WI38 (cell line): ENCODE measurements at regions not wholly inside any gene's neighbourhood (a gene's known extent, or its start where the extent isn't known, plus 50 kb on each side); places are given as distances from the start of the nearest gene placed in this dataset.

ENCODE experiments used
- H3K4me3 ChIP-seq: 2 replicates; pipeline ENCODE4 v1.5.1; 2011; ENCODE audit warnings: low read depth, mild to moderate bottlenecking, control low read depth, low read length
- CTCF ChIP-seq: IDR thresholded peaks from 2 replicates; pipeline ENCODE4 v1.5.1; 2012; ENCODE audit warnings: low read depth, mild to moderate bottlenecking, control low read depth, low read length

GRCh38 chr1:83775977-83776603 lies 222.8 kb downstream of the TTLL7 start:
- H3K4me3 ChIP-seq: no peak overlapping the region
- no peak for TF ChIP-seq CTCF

GRCh38 chr1:83773059-83773458 lies 225.9 kb downstream of the TTLL7 start:
- TF ChIP-seq CTCF: no peak
- no peak overlapping the region for H3K4me3 ChIP-seq

- TF ChIP-seq CTCF: no peak
- no peak overlapping the region for H3K4me3 ChIP-seq
Measured at GRCh38 chr1:83770319-83770661, 228.6 kb downstream of the TTLL7 start.

GRCh38 chr1:83769594-83770318 lies 229.2 kb downstream of the TTLL7 start:
- no peak overlapping the region for H3K4me3 ChIP-seq
- TF ChIP-seq CTCF: no peak

- no peak overlapping the region for H3K4me3 ChIP-seq
- no peak for TF ChIP-seq CTCF
Measured at GRCh38 chr1:83769072-83769471, 229.9 kb downstream of the TTLL7 start.

- TF ChIP-seq CTCF: no peak
- H3K4me3 ChIP-seq: no peak overlapping the region
Measured at GRCh38 chr1:83766241-83766691, 232.7 kb downstream of the TTLL7 start.

- no peak for TF ChIP-seq CTCF
- H3K4me3 ChIP-seq: no peak overlapping the region
Measured at GRCh38 chr1:83765125-83765524, 233.8 kb downstream of the TTLL7 start.
